ENCODE measurements at regions not wholly inside any gene's neighbourhood (a gene's known extent, or its start where the extent isn't known, plus 50 kb on each side); places are given as distances from the start of the nearest gene placed in this dataset.

GRCh38 chr12:88630561-88630960 is 50.3 kb upstream of the KITLG start:
- no peak for DNase-seq (ENCODE audit: low read depth in 4 of 4, low spot score in 3 of 4)
